Ishikawa (cell line): ENCODE measurements at regions not wholly inside any gene's neighbourhood (a gene's known extent, or its start where the extent isn't known, plus 50 kb on each side); places are given as distances from the start of the nearest gene placed in this dataset.

Experiments
- CEBPB ChIP-seq: IDR thresholded peaks from 2 replicates; pipeline ENCODE4 v1.6.1; 2012
- MAX ChIP-seq: IDR thresholded peaks from 2 replicates; pipeline ENCODE4 v1.6.1; 2012
- RAD21 ChIP-seq: IDR thresholded peaks from 2 replicates; pipeline ENCODE4 v1.6.1; 2012; ENCODE audit warnings: low read depth
- TCF12 ChIP-seq: IDR thresholded peaks from 2 replicates; pipeline ENCODE4 v1.6.1; 2012; ENCODE audit warnings: low read depth
- TEAD4 ChIP-seq: IDR thresholded peaks from 2 replicates; pipeline ENCODE4 v1.6.1; 2012
- ZBTB7A ChIP-seq: IDR thresholded peaks from 2 replicates; pipeline ENCODE4 v1.6.1; 2012; ENCODE audit warnings: low read depth
- TF ChIP-seq, protein P1 (sequence below): IDR thresholded peaks from 2 replicates; pipeline ENCODE4 v1.6.1; 2012; ENCODE audit warnings: low read depth, mild to moderate bottlenecking
- TF ChIP-seq, protein P2 (sequence below): IDR thresholded peaks from 2 replicates; pipeline ENCODE4 v1.6.1; 2012

DNA sequence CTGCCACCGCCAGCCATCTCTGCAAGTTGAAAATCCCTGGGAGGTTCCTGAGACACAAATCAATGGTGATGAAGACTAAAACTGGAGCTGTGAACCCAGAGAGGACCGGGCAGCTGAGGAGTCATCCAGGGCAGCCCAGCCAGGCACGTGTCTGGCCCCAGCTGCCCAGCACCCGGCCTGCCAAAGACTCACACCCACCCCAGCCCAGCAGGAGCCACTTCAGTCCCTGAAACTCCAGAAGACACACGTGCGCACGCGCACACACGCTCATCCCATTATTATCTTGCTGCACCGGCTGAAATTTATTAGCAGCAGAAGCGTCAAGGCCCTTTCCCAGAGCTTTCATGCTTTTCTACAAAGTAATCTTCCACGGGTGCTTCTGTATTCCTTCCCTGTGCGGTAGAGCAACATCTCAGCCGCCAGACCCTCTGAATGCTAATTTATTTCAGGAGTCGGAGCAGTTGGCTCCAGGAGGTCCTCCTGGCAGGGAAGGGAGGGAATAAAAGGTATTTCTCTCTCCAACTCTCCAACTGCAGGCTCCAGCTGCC is 59.8 kb upstream of the RBFOX3 start:
- TF ChIP-seq RAD21, result no peak
- TF ChIP-seq MAX, result no peak
- TF ChIP-seq, protein P1, sequence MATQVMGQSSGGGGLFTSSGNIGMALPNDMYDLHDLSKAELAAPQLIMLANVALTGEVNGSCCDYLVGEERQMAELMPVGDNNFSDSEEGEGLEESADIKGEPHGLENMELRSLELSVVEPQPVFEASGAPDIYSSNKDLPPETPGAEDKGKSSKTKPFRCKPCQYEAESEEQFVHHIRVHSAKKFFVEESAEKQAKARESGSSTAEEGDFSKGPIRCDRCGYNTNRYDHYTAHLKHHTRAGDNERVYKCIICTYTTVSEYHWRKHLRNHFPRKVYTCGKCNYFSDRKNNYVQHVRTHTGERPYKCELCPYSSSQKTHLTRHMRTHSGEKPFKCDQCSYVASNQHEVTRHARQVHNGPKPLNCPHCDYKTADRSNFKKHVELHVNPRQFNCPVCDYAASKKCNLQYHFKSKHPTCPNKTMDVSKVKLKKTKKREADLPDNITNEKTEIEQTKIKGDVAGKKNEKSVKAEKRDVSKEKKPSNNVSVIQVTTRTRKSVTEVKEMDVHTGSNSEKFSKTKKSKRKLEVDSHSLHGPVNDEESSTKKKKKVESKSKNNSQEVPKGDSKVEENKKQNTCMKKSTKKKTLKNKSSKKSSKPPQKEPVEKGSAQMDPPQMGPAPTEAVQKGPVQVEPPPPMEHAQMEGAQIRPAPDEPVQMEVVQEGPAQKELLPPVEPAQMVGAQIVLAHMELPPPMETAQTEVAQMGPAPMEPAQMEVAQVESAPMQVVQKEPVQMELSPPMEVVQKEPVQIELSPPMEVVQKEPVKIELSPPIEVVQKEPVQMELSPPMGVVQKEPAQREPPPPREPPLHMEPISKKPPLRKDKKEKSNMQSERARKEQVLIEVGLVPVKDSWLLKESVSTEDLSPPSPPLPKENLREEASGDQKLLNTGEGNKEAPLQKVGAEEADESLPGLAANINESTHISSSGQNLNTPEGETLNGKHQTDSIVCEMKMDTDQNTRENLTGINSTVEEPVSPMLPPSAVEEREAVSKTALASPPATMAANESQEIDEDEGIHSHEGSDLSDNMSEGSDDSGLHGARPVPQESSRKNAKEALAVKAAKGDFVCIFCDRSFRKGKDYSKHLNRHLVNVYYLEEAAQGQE, result no peak
- TF ChIP-seq CEBPB, result no peak
- TF ChIP-seq, protein P2, sequence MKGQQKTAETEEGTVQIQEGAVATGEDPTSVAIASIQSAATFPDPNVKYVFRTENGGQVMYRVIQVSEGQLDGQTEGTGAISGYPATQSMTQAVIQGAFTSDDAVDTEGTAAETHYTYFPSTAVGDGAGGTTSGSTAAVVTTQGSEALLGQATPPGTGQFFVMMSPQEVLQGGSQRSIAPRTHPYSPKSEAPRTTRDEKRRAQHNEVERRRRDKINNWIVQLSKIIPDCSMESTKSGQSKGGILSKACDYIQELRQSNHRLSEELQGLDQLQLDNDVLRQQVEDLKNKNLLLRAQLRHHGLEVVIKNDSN, result no peak
- TF ChIP-seq TEAD4, result no peak
- no peak for TF ChIP-seq TCF12
- TF ChIP-seq ZBTB7A, result no peak
